Ascending aorta (tissue), 2 donors: ENCODE measurements at regions not wholly inside any gene's neighbourhood (a gene's known extent, or its start where the extent isn't known, plus 50 kb on each side); places are given as distances from the start of the nearest gene placed in this dataset.
A peak's percentile ranks its signal among the peaks of the same experiment; 100 is the strongest.

Source experiments
- DNase-seq, 2 donors: peaks; one replicate each; pipeline ENCODE4 v3.0.0-alpha.2; 2019; ENCODE audit warnings: low spot score in 2 of 2
- H3K27ac ChIP-seq, 2 donors: fragments of 200-600 bp; sonication (generic); one replicate each; pipeline ENCODE4 v1.5.1; 2016 to 2017; ENCODE audit warnings: mild to moderate bottlenecking in 1 of 2
- H3K27me3 ChIP-seq: fragments of 200-600 bp; sonication (generic); one replicate; pipeline ENCODE4 v1.5.1; 2017
- H3K36me3 ChIP-seq, 2 donors: fragments of 200-600 bp; sonication (generic); one replicate each; pipeline ENCODE4 v1.5.1; 2016
- H3K4me1 ChIP-seq, 2 donors: fragments of 200-600 bp; sonication (generic); one replicate each; pipeline ENCODE4 v1.5.1; 2016 to 2017; ENCODE audit warnings: mild to moderate bottlenecking in 1 of 2
- H3K4me3 ChIP-seq, 2 donors: fragments of 200-600 bp; sonication (generic); one replicate each; pipeline ENCODE4 v1.5.1; 2016 to 2017; ENCODE audit warnings: mild to moderate bottlenecking in 1 of 2
- H3K9me3 ChIP-seq, 2 donors: fragments of 200-600 bp; sonication (generic); one replicate each; pipeline ENCODE4 v1.5.1; 2016
- CTCF ChIP-seq, 3 experiments: fragments of 200-600 bp in 2 of 3; fragments of 450-650 bp in 1 of 3; sonication (generic) in 2 of 3; IDR thresholded peaks; one replicate each; pipeline ENCODE4 v1.5.1; 2016 to 2019; ENCODE audit warnings: antibody characterized with exemption in 3 of 3, mild to moderate bottlenecking in 1 of 3, moderate library complexity in 1 of 3
- intact Hi-C: fragments of 100-400 bp; cut with DNase I; formaldehyde crosslinking; loops from one replicate; pipeline ENCODE4 v1.15.1; 2023

GRCh38 chr16:85323230-85323960, 211.1 kb upstream of the CIBAR2 start:
- H3K27ac ChIP-seq = peak overlapping the region; percentile 89 to 92
- H3K36me3 ChIP-seq = no peaks in the 10 kb centered on the region
- no peaks in the 10 kb centered on the region for H3K27me3 ChIP-seq
- no peak for DNase-seq
- TF ChIP-seq CTCF (IDR thresholded peaks at IDR 0.05) = no peak
- peaks cover 21 to 42% of the 10 kb centered on the region in 2 donors for H3K4me1 ChIP-seq
- H3K4me3 ChIP-seq = no peak overlapping the region
- intact Hi-C loops = loop anchor here (2.0 kb wide), 2 partner anchors 27 to 231 kb away; no protein-coding TSS in a partner anchor
- H3K9me3 ChIP-seq = no peaks in the 10 kb centered on the region

GRCh38 chr16:85323961-85324253, 211.6 kb upstream of the CIBAR2 start:
- H3K4me1 ChIP-seq = peaks cover 21 to 40% of the 10 kb centered on the region in 2 donors
- intact Hi-C loops = loop anchor here (2.0 kb wide), 2 partner anchors 27 to 231 kb away; no protein-coding TSS in a partner anchor
- H3K36me3 ChIP-seq = no peaks in the 10 kb centered on the region
- H3K27ac ChIP-seq = peak overlapping the region; percentile 89 to 92
- H3K27me3 ChIP-seq = no peaks in the 10 kb centered on the region
- no peak for TF ChIP-seq CTCF (IDR thresholded peaks at IDR 0.05)
- no peaks in the 10 kb centered on the region for H3K9me3 ChIP-seq
- no peak for DNase-seq
- H3K4me3 ChIP-seq = no peak overlapping the region

GRCh38 chr16:85324488-85324887, 212.2 kb upstream of the CIBAR2 start:
- Histone ChIP-seq H3K36me3 (no peaks in the 10 kb centered on the region), H3K9me3 (no peaks in the 10 kb centered on the region), H3K4me1 (peaks cover 21 to 40% of the 10 kb centered on the region in 2 donors), H3K4me3 (no peak overlapping the region), H3K27me3 (peaks cover 4% of the 10 kb centered on the region), H3K27ac (no peak overlapping the region)
- TF ChIP-seq CTCF (IDR thresholded peaks at IDR 0.05) = no peak
- intact Hi-C loops = no loop called here
- no peak for DNase-seq

GRCh38 chr16:85326113-85326793, 214.0 kb upstream of the CIBAR2 start:
- peaks cover 17 to 43% of the 10 kb centered on the region in 2 donors for H3K4me1 ChIP-seq
- H3K27me3 ChIP-seq = peaks cover 4% of the 10 kb centered on the region
- intact Hi-C loops = no loop called here
- no peak overlapping the region for H3K4me3 ChIP-seq
- no peak overlapping the region for H3K27ac ChIP-seq
- DNase-seq = no peak
- no peak for TF ChIP-seq CTCF (IDR thresholded peaks at IDR 0.05)
- no peaks in the 10 kb centered on the region for H3K36me3 ChIP-seq
- H3K9me3 ChIP-seq = no peaks in the 10 kb centered on the region

- Histone ChIP-seq H3K36me3 (no peaks in the 10 kb centered on the region), H3K27ac (no peak overlapping the region), H3K9me3 (no peaks in the 10 kb centered on the region), H3K4me1 (peaks cover 14 to 39% of the 10 kb centered on the region in 2 donors), H3K27me3 (peaks cover 4% of the 10 kb centered on the region), H3K4me3 (no peak overlapping the region)
- no peak for TF ChIP-seq CTCF (IDR thresholded peaks at IDR 0.05)
- no peak for DNase-seq
- intact Hi-C loops = no loop called here
Observed at GRCh38 chr16:85326794-85327181, 214.5 kb upstream of the CIBAR2 start.
